H1 (cell line): ENCODE measurements at regions not wholly inside any gene's neighbourhood (a gene's known extent, or its start where the extent isn't known, plus 50 kb on each side); places are given as distances from the start of the nearest gene placed in this dataset.

Experiments used
- CTCF ChIA-PET: fragments of 300-600 bp; sonication (Branson Sonifier 250); formaldehyde crosslinking; loops from one replicate; lab custom pipeline; 2021; ENCODE audit not compliant: partially characterized antibody; lab: Charles Lee
- POLR2A ChIA-PET: fragments of 300-600 bp; sonication (Branson Sonifier 250); formaldehyde crosslinking; loops from one replicate; lab custom pipeline; 2021; ENCODE audit warnings: inconsistent platforms; ENCODE audit not compliant: partially characterized antibody; lab: Charles Lee
- DNase-seq, 2 experiments: peaks; one replicate each; pipeline versions ENCODE4 v3.0.0 to v3.0.0-alpha.2; 2010 to 2022; ENCODE audit warnings: low spot score in 2 of 2, low read depth in 1 of 2, mixed read lengths in 1 of 2
- FAIRE-seq: peaks from 2 replicates; lab custom pipeline; 2011; peaks lifted over from hg19 to GRCh38; lab: Jason Lieb, UNC
- H2AFZ ChIP-seq: 2 replicates; pipeline ENCODE4 v1.8.1; 2012; ENCODE audit warnings: low read length, inconsistent platforms
- H2AK5ac ChIP-seq: 2 replicates; pipeline ENCODE4 v1.6.1; 2013; ENCODE audit warnings: low read depth, low read length
- H2BK120ac ChIP-seq: replicated peaks from 2 replicates; pipeline ENCODE3; 2013; ENCODE audit warnings: low read depth, low read length, inconsistent platforms
- H2BK12ac ChIP-seq: 2 replicates; pipeline ENCODE4 v1.6.1; 2013; ENCODE audit warnings: low read depth, low read length
- H2BK15ac ChIP-seq: 2 replicates; pipeline ENCODE4 v1.6.1; 2013; ENCODE audit warnings: low read length
- H2BK20ac ChIP-seq: 2 replicates; pipeline ENCODE4 v1.6.1; 2013; ENCODE audit warnings: low read length
- H2BK5ac ChIP-seq: 2 replicates; pipeline ENCODE4 v1.6.1; 2013; ENCODE audit warnings: low read depth, low read length
- H3K14ac ChIP-seq: 2 replicates; pipeline ENCODE4 v1.6.1; 2013; ENCODE audit warnings: inconsistent platforms; ENCODE audit not compliant: insufficient read length
- H3K18ac ChIP-seq: 2 replicates; pipeline ENCODE4 v1.6.1; 2013; ENCODE audit warnings: low read length; ENCODE audit errors: extremely low read depth
- H3K23ac ChIP-seq: 2 replicates; pipeline ENCODE4 v1.6.1; 2013; ENCODE audit warnings: inconsistent platforms; ENCODE audit not compliant: insufficient read length
- H3K23me2 ChIP-seq: 2 replicates; pipeline ENCODE4 v1.6.1; 2013; ENCODE audit warnings: low read depth, low read length
- H3K27ac ChIP-seq: 2 replicates; pipeline ENCODE4 v1.6.1; 2011; ENCODE audit warnings: low read depth, low read length, inconsistent platforms
- H3K27me3 ChIP-seq, 4 experiments: replicated peaks in 1 of 4; 1 replicate in 1 of 4; 2 replicates in 3 of 4; pipeline versions ENCODE4 v1.6.1 to v1.8.1; 2011 to 2013; ENCODE audit warnings: low read length in 3 of 4, mild to moderate bottlenecking in 3 of 4, inconsistent platforms in 2 of 4, mixed read lengths in 2 of 4, moderate library complexity in 1 of 4; ENCODE audit not compliant: control insufficient read depth in 3 of 4, insufficient read depth in 3 of 4; ENCODE audit errors: extremely low read depth in 1 of 4
- H3K36me3 ChIP-seq, 4 experiments: 2 replicates each; pipeline versions ENCODE4 v1.6.1 to v1.8.1; 2011 to 2013; ENCODE audit warnings: mild to moderate bottlenecking in 4 of 4, low read length in 3 of 4, moderate library complexity in 2 of 4, control low read depth in 1 of 4, inconsistent platforms in 1 of 4; ENCODE audit not compliant: insufficient read depth in 4 of 4, control insufficient read depth in 2 of 4
- H3K4ac ChIP-seq: replicated peaks from 2 replicates; pipeline ENCODE3; 2013; ENCODE audit warnings: low read length, low read depth, mixed read lengths, inconsistent platforms; ENCODE audit not compliant: insufficient read length
- H3K4me1 ChIP-seq, 4 experiments: replicated peaks in 1 of 4; 1 replicate in 1 of 4; 2 replicates in 3 of 4; pipeline versions ENCODE4 v1.6.1 to v1.8.1; 2011 to 2013; ENCODE audit warnings: low read length in 3 of 4, inconsistent platforms in 2 of 4, mixed read lengths in 1 of 4; ENCODE audit not compliant: insufficient read depth in 4 of 4, control insufficient read depth in 3 of 4
- H3K4me2 ChIP-seq, 2 experiments: 2 replicates each; pipeline versions ENCODE4 v1.6.1 to v1.8.1; 2011 to 2013; ENCODE audit warnings: low read depth in 2 of 2, low read length in 2 of 2, control low read depth in 1 of 2, inconsistent platforms in 1 of 2, mild to moderate bottlenecking in 1 of 2; ENCODE audit not compliant: insufficient read depth in 1 of 2
- H3K4me3 ChIP-seq, 4 experiments: fragments of 200-600, 300-600 bp in 1 of 4; sonication (generic), shearing (Covaris generic), sonication (Bioruptor Twin) in 1 of 4; 2 replicates each; pipeline versions ENCODE4 v1.5.1 to v1.8.1; 2011 to 2016; ENCODE audit warnings: low read length in 4 of 4, low read depth in 3 of 4, control low read depth in 2 of 4, inconsistent platforms in 2 of 4, mild to moderate bottlenecking in 2 of 4, mixed read lengths in 1 of 4, moderate library complexity in 1 of 4; ENCODE audit not compliant: insufficient read depth in 2 of 4; ENCODE audit errors: extremely low read depth in 1 of 4
- H3K56ac ChIP-seq: replicated peaks from 2 replicates; pipeline ENCODE3; 2013; ENCODE audit warnings: low read depth, mild to moderate bottlenecking, mixed read lengths, low read length, inconsistent platforms; ENCODE audit not compliant: insufficient read length
- H3K79me1 ChIP-seq: 2 replicates; pipeline ENCODE4 v1.6.1; 2013; ENCODE audit warnings: low read depth, low read length, control low read depth
- H3K79me2 ChIP-seq, 2 experiments: 2 replicates each; pipeline versions ENCODE4 v1.6.1 to v1.8.1; 2012 to 2013; ENCODE audit warnings: low read length in 2 of 2, mild to moderate bottlenecking in 2 of 2, inconsistent platforms in 1 of 2; ENCODE audit not compliant: insufficient read depth in 2 of 2, control insufficient read depth in 1 of 2
- H3K9ac ChIP-seq, 4 experiments: replicated peaks in 1 of 4; 1 replicate in 1 of 4; 2 replicates in 3 of 4; pipeline versions ENCODE4 v1.6.1 to v1.8.1; 2011 to 2013; ENCODE audit warnings: low read depth in 3 of 4, low read length in 3 of 4, control low read depth in 2 of 4, mild to moderate bottlenecking in 2 of 4, moderate library complexity in 2 of 4, inconsistent platforms in 1 of 4; ENCODE audit errors: extremely low read depth in 1 of 4
- H3K9me3 ChIP-seq, 2 experiments: 2 replicates each; pipeline versions ENCODE4 v1.6.1 to v1.8.1; 2012 to 2013; ENCODE audit warnings: mild to moderate bottlenecking in 2 of 2, moderate library complexity in 2 of 2, control low read depth in 1 of 2, inconsistent platforms in 1 of 2, low read depth in 1 of 2, low read length in 1 of 2, mixed read lengths in 1 of 2; ENCODE audit not compliant: insufficient read depth in 2 of 2
- H4K20me1 ChIP-seq, 2 experiments: replicated peaks in 1 of 2; 2 replicates each; pipeline versions ENCODE3 to v1.8.1; 2011 to 2013; ENCODE audit warnings: inconsistent platforms in 2 of 2, low read length in 2 of 2, mild to moderate bottlenecking in 1 of 2; ENCODE audit not compliant: insufficient read depth in 2 of 2, control insufficient read depth in 1 of 2
- H4K5ac ChIP-seq: 2 replicates; pipeline ENCODE4 v1.6.1; 2013; ENCODE audit warnings: low read length, low read depth, mixed read lengths, inconsistent platforms; ENCODE audit not compliant: insufficient read length
- H4K8ac ChIP-seq: 2 replicates; pipeline ENCODE4 v1.8.0; 2013; ENCODE audit warnings: mild to moderate bottlenecking, moderate library complexity, low read length, inconsistent platforms; ENCODE audit not compliant: insufficient read depth; ENCODE audit errors: extremely low read depth
- H4K91ac ChIP-seq: replicated peaks from 2 replicates; pipeline ENCODE3; 2013; ENCODE audit warnings: low read length, mixed read lengths, inconsistent platforms; ENCODE audit not compliant: insufficient read length
- CBX5 ChIP-seq: fragments of 300-800, 300-1000 bp; sonication (generic); IDR thresholded peaks from 2 replicates; pipeline ENCODE4 v1.7.1; 2016; ENCODE audit warnings: antibody characterized with exemption, low read length, low read depth
- GTF2F1 ChIP-seq: IDR thresholded peaks from 2 replicates; pipeline ENCODE4 v1.6.1; 2012; ENCODE audit warnings: low read depth, low read length, improper control_type of control experiment, borderline replicate concordance
- JUND ChIP-seq: IDR thresholded peaks from 2 replicates; pipeline ENCODE4 v1.6.1; 2011; ENCODE audit warnings: mild to moderate bottlenecking, improper control_type of control experiment, low read length
- NRF1 ChIP-seq: IDR thresholded peaks from 2 replicates; pipeline ENCODE4 v1.6.1; 2011; ENCODE audit warnings: mild to moderate bottlenecking, low read depth, low read length, improper control_type of control experiment
- RFX5 ChIP-seq: IDR thresholded peaks from 2 replicates; pipeline ENCODE4 v1.6.1; 2011; ENCODE audit warnings: low read depth, low read length, improper control_type of control experiment, borderline replicate concordance
- TCF12 ChIP-seq: IDR thresholded peaks from 2 replicates; pipeline ENCODE4 v1.6.1; 2011; ENCODE audit warnings: low read depth, mild to moderate bottlenecking, low read length
- USF2 ChIP-seq: IDR thresholded peaks from 2 replicates; pipeline ENCODE4 v1.6.1; 2011; ENCODE audit warnings: low read length, improper control_type of control experiment
- WGBS, 2 experiments: shearing (Covaris generic) in 1 of 2; methylation state at CpG; one replicate each; pipeline versions ENCODE4 v1.1.6 to v1.1.7; 2013 to 2015; ENCODE audit warnings: low lambda C conversion rate in 2 of 2, mixed read lengths in 2 of 2, inconsistent platforms in 1 of 2, low coverage in 1 of 2, missing lambda C conversion rate in 1 of 2; ENCODE audit not compliant: insufficient replicate concordance in 2 of 2, insufficient coverage in 1 of 2, insufficient read length in 1 of 2; ENCODE audit errors: extremely low coverage in 1 of 2, missing lambda C conversion rate in 1 of 2; 5-methylcytosine and 5-hydroxymethylcytosine counted together

- 97% methylated on average over 4 of the region's 4 CpGs; no CpG with 5 or more reads in 1 of the 2 experiments for WGBS, 2 experiments
- TF ChIP-seq JUND = no peak
- no peak for TF ChIP-seq USF2
- no peak for TF ChIP-seq RFX5
- no peak for TF ChIP-seq CBX5
- TF ChIP-seq TCF12 = no peak
- no peak for TF ChIP-seq GTF2F1
- no peak for TF ChIP-seq NRF1
- TF ChIP-seq, all 59 proteins: peak for 0
- no peaks in the 10 kb centered on the region for H3K79me2 ChIP-seq
- H3K14ac ChIP-seq = no peak overlapping the region
- no peak overlapping the region for H3K4me2 ChIP-seq
- no peak overlapping the region for H3K9ac ChIP-seq
- H4K20me1 ChIP-seq = no peaks in the 10 kb centered on the region
- H2AFZ ChIP-seq = no peak overlapping the region
- no peak overlapping the region for H3K18ac ChIP-seq
- no peak for FAIRE-seq
- H4K8ac ChIP-seq = no peak overlapping the region
- no peak overlapping the region for H3K4me3 ChIP-seq
- CTCF ChIA-PET = no interaction called here
- peaks cover 0 to 7% of the 10 kb centered on the region in 2 experiments; a peak in 2 of 4 replicates for H3K9me3 ChIP-seq
- H2BK5ac ChIP-seq = no peak overlapping the region
- no peak for DNase-seq
- H3K4ac ChIP-seq = no peak overlapping the region
- no peak overlapping the region for H3K56ac ChIP-seq
- no peak overlapping the region for H4K5ac ChIP-seq
- no peaks in the 10 kb centered on the region for H3K36me3 ChIP-seq
- no peak overlapping the region for H2BK12ac ChIP-seq
- H3K79me1 ChIP-seq = no peaks in the 10 kb centered on the region
- H2BK120ac ChIP-seq = no peak overlapping the region
- no peak overlapping the region for H2BK15ac ChIP-seq
- H3K27me3 ChIP-seq = no peaks in the 10 kb centered on the region
- no peak overlapping the region for H3K23ac ChIP-seq
- H3K23me2 ChIP-seq = no peaks in the 10 kb centered on the region
- H2BK20ac ChIP-seq = no peak overlapping the region
- POLR2A ChIA-PET = interaction anchor here (0.6 kb wide), 1 partner anchor 29 kb away, joined by 3 read pairs; no protein-coding TSS in a partner anchor
- H3K4me1 ChIP-seq = no peaks in the 10 kb centered on the region
- H2AK5ac ChIP-seq = no peak overlapping the region
- H4K91ac ChIP-seq = no peak overlapping the region
- no peak overlapping the region for H3K27ac ChIP-seq
Observed at GRCh38 chr3:87595798-87596197, 319.4 kb upstream of the POU1F1 start.
